Endodermal cell (in vitro differentiated cells): ENCODE measurements at regions not wholly inside any gene's neighbourhood (a gene's known extent, or its start where the extent isn't known, plus 50 kb on each side); places are given as distances from the start of the nearest gene placed in this dataset.

Experiments used
- DNase-seq: peaks from one replicate; pipeline ENCODE4 v3.0.0-alpha.2; 2017
- H3K27ac ChIP-seq: 2 replicates; pipeline ENCODE4 v1.5.1; 2013; ENCODE audit warnings: mild to moderate bottlenecking, low read depth, low read length, moderate library complexity
- H3K27me3 ChIP-seq: 2 replicates; pipeline ENCODE4 v1.6.1; 2013; ENCODE audit warnings: mild to moderate bottlenecking, low read length, moderate library complexity; ENCODE audit not compliant: insufficient read depth, control insufficient read depth, poor library complexity, severe bottlenecking
- H3K36me3 ChIP-seq: 2 replicates; pipeline ENCODE4 v1.7.0; 2013; ENCODE audit warnings: mild to moderate bottlenecking, low read length, moderate library complexity; ENCODE audit not compliant: control insufficient read depth, insufficient read depth
- H3K4me1 ChIP-seq: one replicate; pipeline ENCODE4 v1.7.0; 2013; ENCODE audit warnings: low read length; ENCODE audit not compliant: control insufficient read depth, insufficient read depth
- H3K4me3 ChIP-seq: 2 replicates; pipeline ENCODE4 v1.5.1; 2013; ENCODE audit warnings: mild to moderate bottlenecking, low read length, moderate library complexity
- H3K9ac ChIP-seq: 2 replicates; pipeline ENCODE4 v1.6.1; 2013; ENCODE audit warnings: mild to moderate bottlenecking, low read length, moderate library complexity; ENCODE audit not compliant: poor library complexity, severe bottlenecking; ENCODE audit errors: extremely low read depth
- H3K9me3 ChIP-seq: 2 replicates; pipeline ENCODE4 v1.6.1; 2013; ENCODE audit warnings: mild to moderate bottlenecking, low read length, moderate library complexity; ENCODE audit not compliant: control insufficient read depth
- H3K27ac Mint-ChIP-seq: 2 replicates; pipeline ENCODE4 v1.8.0; 2020; ENCODE audit warnings: mixed read lengths
- H3K27me3 Mint-ChIP-seq: 2 replicates; pipeline ENCODE4 v1.8.0; 2021; ENCODE audit warnings: mild to moderate bottlenecking, mixed read lengths; ENCODE audit not compliant: insufficient read depth
- H3K36me3 Mint-ChIP-seq: 2 replicates; pipeline ENCODE4 v1.8.0; 2020; ENCODE audit warnings: low read depth, mixed read lengths
- H3K4me1 Mint-ChIP-seq: 2 replicates; pipeline ENCODE4 v1.8.0; 2020; ENCODE audit warnings: mixed read lengths
- H3K4me3 Mint-ChIP-seq: 2 replicates; pipeline ENCODE4 v1.8.0; 2020; ENCODE audit warnings: mild to moderate bottlenecking, moderate library complexity, mixed read lengths
- H3K9me3 Mint-ChIP-seq: 2 replicates; pipeline ENCODE4 v1.8.0; 2020; ENCODE audit warnings: mild to moderate bottlenecking, mixed read lengths
- CTCF ChIP-seq: fragments of 200-600 bp; sonication (generic); conservative IDR thresholded peaks from 2 replicates; pipeline ENCODE4 v1.5.0; 2021; ENCODE audit warnings: antibody characterized with exemption, mild to moderate bottlenecking
- WGBS, 2 experiments: methylation state at CpG; one replicate each; pipeline versions ENCODE4 v1.1.5 to v1.1.7; 2013; ENCODE audit warnings: missing lambda C conversion rate in 2 of 2, mixed read lengths in 1 of 2; ENCODE audit not compliant: insufficient coverage in 1 of 2, insufficient read length in 1 of 2; 5-methylcytosine and 5-hydroxymethylcytosine counted together

- no peak for DNase-seq
- Mint-ChIP-seq H3K36me3 (no peaks in the 10 kb centered on the region), H3K27ac (no peak overlapping the region), H3K27me3 (no peaks in the 10 kb centered on the region), H3K4me3 (no peak overlapping the region), H3K9me3 (no peaks in the 10 kb centered on the region), H3K4me1 (peaks cover 18% of the 10 kb centered on the region)
- Histone ChIP-seq H3K4me3 (no peak overlapping the region), H3K4me1 (no peaks in the 10 kb centered on the region), H3K27me3 (no peaks in the 10 kb centered on the region), H3K9me3 (no peaks in the 10 kb centered on the region), H3K9ac (no peak overlapping the region), H3K36me3 (no peaks in the 10 kb centered on the region), H3K27ac (no peak overlapping the region)
- 95 to 100% methylated on average over 1 to 2 of the region's 2 CpGs for WGBS, 2 experiments
- TF ChIP-seq CTCF, result no peak
These were observed 117.3 kb upstream of the TSPAN5 start for GRCh38 chr4:98775672-98776071.

- no peaks in the 10 kb centered on the region for H3K36me3 ChIP-seq
- H3K4me1 ChIP-seq, result no peaks in the 10 kb centered on the region
- H3K4me1 Mint-ChIP-seq, result peaks cover 11% of the 10 kb centered on the region
- H3K27me3 Mint-ChIP-seq, result peaks cover 2% of the 10 kb centered on the region
- no peaks in the 10 kb centered on the region for H3K27me3 ChIP-seq
- H3K27ac ChIP-seq, result no peak overlapping the region
- no peak overlapping the region for H3K4me3 Mint-ChIP-seq
- H3K9me3 ChIP-seq, result no peaks in the 10 kb centered on the region
- no peak for TF ChIP-seq CTCF
- H3K36me3 Mint-ChIP-seq, result no peaks in the 10 kb centered on the region
- H3K4me3 ChIP-seq, result no peak overlapping the region
- no peak for DNase-seq
- no peak overlapping the region for H3K27ac Mint-ChIP-seq
- no peaks in the 10 kb centered on the region for H3K9me3 Mint-ChIP-seq
- 91 to 100% methylated on average over 2 to 4 of the region's 4 CpGs for WGBS, 2 experiments
- H3K9ac ChIP-seq, result no peak overlapping the region
These were observed 115.2 kb upstream of the TSPAN5 start for GRCh38 chr4:98773638-98774037.

GRCh38 chr4:98771959-98772632 lies 113.7 kb upstream of the TSPAN5 start:
- TF ChIP-seq CTCF, result no peak
- no peaks in the 10 kb centered on the region for H3K9me3 ChIP-seq
- no peaks in the 10 kb centered on the region for H3K36me3 ChIP-seq
- no peaks in the 10 kb centered on the region for H3K27me3 ChIP-seq
- peaks cover 11% of the 10 kb centered on the region for H3K4me1 Mint-ChIP-seq
- H3K27ac ChIP-seq, result no peak overlapping the region
- no peaks in the 10 kb centered on the region for H3K36me3 Mint-ChIP-seq
- no peak overlapping the region for H3K4me3 ChIP-seq
- 72 to 83% methylated on average over 3 to 5 of the region's 5 CpGs for WGBS, 2 experiments
- no peak overlapping the region for H3K27ac Mint-ChIP-seq
- no peaks in the 10 kb centered on the region for H3K9me3 Mint-ChIP-seq
- H3K4me3 Mint-ChIP-seq, result no peak overlapping the region
- no peak for DNase-seq
- no peaks in the 10 kb centered on the region for H3K4me1 ChIP-seq
- H3K9ac ChIP-seq, result no peak overlapping the region
- H3K27me3 Mint-ChIP-seq, result peaks cover 2% of the 10 kb centered on the region
